Aorta (tissue), 5 donors: ENCODE measurements at regions not wholly inside any gene's neighbourhood (a gene's known extent, or its start where the extent isn't known, plus 50 kb on each side); places are given as distances from the start of the nearest gene placed in this dataset.

Source experiments
- ATAC-seq: fragments of 200-7000 bp; cut with Tn5 transposase; one replicate; pipeline ENCODE4 v1.9.1; 2022; ENCODE audit warnings: moderate library complexity; ENCODE audit not compliant: low FRiP score
- DNase-seq, 2 donors: peaks; one replicate each; pipeline ENCODE4 v3.0.0-alpha.2; 2020
- H3K27ac ChIP-seq, 2 donors: one replicate each; pipeline ENCODE4 v1.5.1; 2013; ENCODE audit warnings: low read length in 2 of 2, mild to moderate bottlenecking in 2 of 2, moderate library complexity in 2 of 2, control low read depth in 1 of 2, inconsistent platforms in 1 of 2, low read depth in 1 of 2
- H3K27me3 ChIP-seq, 2 donors: one replicate each; pipeline ENCODE4 v1.6.1; 2013; ENCODE audit warnings: control low read depth in 1 of 2, low read length in 1 of 2, mild to moderate bottlenecking in 1 of 2, moderate library complexity in 1 of 2; ENCODE audit not compliant: insufficient read depth in 2 of 2, control insufficient read depth in 1 of 2
- H3K36me3 ChIP-seq, 2 donors: one replicate each; pipeline ENCODE4 v1.6.1; 2013; ENCODE audit warnings: control low read depth in 1 of 2, low read length in 1 of 2, mild to moderate bottlenecking in 1 of 2; ENCODE audit not compliant: insufficient read depth in 2 of 2, control insufficient read depth in 1 of 2
- H3K4me1 ChIP-seq, 2 donors: one replicate each; pipeline ENCODE4 v1.6.1; 2013; ENCODE audit warnings: low read length in 2 of 2, control low read depth in 1 of 2, mild to moderate bottlenecking in 1 of 2, moderate library complexity in 1 of 2; ENCODE audit not compliant: insufficient read depth in 2 of 2, control insufficient read depth in 1 of 2
- H3K4me3 ChIP-seq, 2 donors: one replicate each; pipeline ENCODE4 v1.5.1; 2013; ENCODE audit warnings: low read length in 2 of 2, control low read depth in 1 of 2, mild to moderate bottlenecking in 1 of 2
- H3K9me3 ChIP-seq: one replicate; pipeline ENCODE4 v1.6.1; 2013; ENCODE audit warnings: mild to moderate bottlenecking, low read length; ENCODE audit not compliant: control insufficient read depth
- WGBS, 2 donors: extraction: QIAGEN DNeasy Blood & Tissue Kit; methylation state at CpG; one replicate each; pipeline ENCODE4 v1.1.7; 2013; 5-methylcytosine and 5-hydroxymethylcytosine counted together
- intact Hi-C, 2 donors: fragments of 100-400 bp; cut with DNase I; formaldehyde crosslinking; loops; one replicate each; pipeline versions ENCODE4 v1.14.2 to v1.15.0; 2022
- donor health status: healthy with polysubstance abuse.
- donor health status: Bipolar disorder and iron deficiency.
- donor health status: DM: no; HTN: no; CAD: no.
- donor health status: DM: no; HTN: no; CAD: no.
- donor health status: DM: yes; HTN: yes; CAD: no.

- H3K9me3 ChIP-seq, result no peaks in the 10 kb centered on the region
- DNase-seq (no peak), ATAC-seq (no peak)
- H3K27me3 ChIP-seq, result no peaks in the 10 kb centered on the region
- no peak overlapping the region for H3K27ac ChIP-seq
- intact Hi-C loops, result no loop called here
- no peaks in the 10 kb centered on the region for H3K4me1 ChIP-seq
- 77 to 89% methylated on average over 3 of the region's 3 CpGs for WGBS, 2 donors
- no peak overlapping the region for H3K4me3 ChIP-seq
- H3K36me3 ChIP-seq, result no peaks in the 10 kb centered on the region
These were observed 175.8 kb upstream of the VGLL2 start for GRCh38 chr6:117089604-117090003.

- Histone ChIP-seq H3K27me3 (no peaks in the 10 kb centered on the region), H3K36me3 (no peaks in the 10 kb centered on the region), H3K4me1 (no peaks in the 10 kb centered on the region), H3K9me3 (no peaks in the 10 kb centered on the region), H3K4me3 (no peak overlapping the region), H3K27ac (no peak overlapping the region)
- ATAC-seq (no peak), DNase-seq (no peak)
- intact Hi-C loops, result no loop called here
- WGBS, 2 donors, result 40 to 59% methylated on average over 1 of the region's 1 CpG
These were observed 155.2 kb upstream of the VGLL2 start for GRCh38 chr6:117110146-117110545.

GRCh38 chr6:117110737-117111136 is 154.6 kb upstream of the VGLL2 start:
- intact Hi-C loops, result no loop called here
- Histone ChIP-seq H3K27me3 (no peaks in the 10 kb centered on the region), H3K9me3 (no peaks in the 10 kb centered on the region), H3K27ac (no peak overlapping the region), H3K4me3 (no peak overlapping the region), H3K36me3 (no peaks in the 10 kb centered on the region), H3K4me1 (no peaks in the 10 kb centered on the region)
- DNase-seq (no peak), ATAC-seq (no peak)
- 93% methylated on average over 5 of the region's 5 CpGs for WGBS, 2 donors

DNA sequence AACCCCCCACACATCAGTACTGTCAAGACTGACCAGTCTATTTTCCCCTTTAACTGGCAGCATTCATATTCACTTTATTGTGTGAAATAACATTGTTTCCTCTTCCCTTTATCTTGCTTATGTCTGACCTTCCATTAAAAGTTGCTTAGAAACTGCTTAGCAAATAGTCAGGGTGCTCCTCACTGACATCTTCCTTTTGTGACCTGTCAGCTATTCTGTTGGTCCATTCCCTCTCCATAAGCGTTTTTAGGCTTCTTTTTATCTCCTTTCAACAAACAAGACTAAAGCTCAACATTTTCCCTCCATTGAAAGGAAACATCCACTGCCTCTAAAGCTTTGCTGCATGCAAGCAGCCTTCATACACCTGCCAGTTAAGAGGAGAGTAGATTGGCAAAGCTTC is 147.7 kb upstream of the VGLL2 start:
- WGBS, 2 donors, result 28 to 34% methylated on average over 1 of the region's 1 CpG
- no peaks in the 10 kb centered on the region for H3K4me1 ChIP-seq
- H3K27me3 ChIP-seq, result no peaks in the 10 kb centered on the region
- H3K9me3 ChIP-seq, result no peaks in the 10 kb centered on the region
- H3K4me3 ChIP-seq, result no peak overlapping the region
- no peak for ATAC-seq
- no peaks in the 10 kb centered on the region for H3K36me3 ChIP-seq
- H3K27ac ChIP-seq, result no peak overlapping the region
- intact Hi-C loops, result no loop called here
- DNase-seq, result no peak

DNA sequence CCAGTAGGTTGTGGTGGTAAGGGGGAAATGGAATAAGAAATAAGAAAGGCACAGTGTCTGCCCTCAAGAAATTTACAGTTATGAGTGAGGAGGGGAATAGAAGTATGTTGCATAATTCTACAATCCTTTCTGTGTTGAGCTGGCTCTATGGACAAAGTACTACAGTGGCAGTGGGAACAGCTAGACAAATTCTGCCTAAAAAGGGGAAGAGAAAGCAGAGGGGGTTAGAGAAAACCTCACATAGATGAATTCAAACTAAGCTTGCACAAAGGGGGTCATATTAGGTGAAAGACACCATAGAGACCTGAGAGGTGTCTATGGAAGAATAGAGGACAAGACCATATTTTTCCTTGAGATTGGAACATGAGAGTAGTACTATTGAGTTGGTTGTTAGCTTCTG is 146.9 kb upstream of the VGLL2 start:
- ATAC-seq (no peak), DNase-seq (no peak)
- Histone ChIP-seq H3K27ac (no peak overlapping the region), H3K36me3 (no peaks in the 10 kb centered on the region), H3K27me3 (no peaks in the 10 kb centered on the region), H3K4me1 (no peaks in the 10 kb centered on the region), H3K4me3 (no peak overlapping the region), H3K9me3 (no peaks in the 10 kb centered on the region)
- intact Hi-C loops, result no loop called here

GRCh38 chr6:117126213-117126612 is 139.1 kb upstream of the VGLL2 start:
- Histone ChIP-seq H3K27me3 (no peaks in the 10 kb centered on the region), H3K9me3 (no peaks in the 10 kb centered on the region), H3K4me3 (no peak overlapping the region), H3K4me1 (no peaks in the 10 kb centered on the region), H3K36me3 (no peaks in the 10 kb centered on the region), H3K27ac (no peak overlapping the region)
- intact Hi-C loops, result no loop called here
- no peak for ATAC-seq
- 76 to 77% methylated on average over 1 of the region's 1 CpG for whole genome bisulfite sequencing, 2 donors
- DNase-seq, result no peak

GRCh38 chr6:117128052-117128451 is 137.3 kb upstream of the VGLL2 start:
- no peaks in the 10 kb centered on the region for H3K4me1 ChIP-seq
- no peak for DNase-seq
- H3K27ac ChIP-seq, result no peak overlapping the region
- H3K4me3 ChIP-seq, result no peak overlapping the region
- H3K9me3 ChIP-seq, result no peaks in the 10 kb centered on the region
- no peak for ATAC-seq
- no peaks in the 10 kb centered on the region for H3K36me3 ChIP-seq
- WGBS, 2 donors, result 87 to 92% methylated on average over 1 of the region's 1 CpG
- no peaks in the 10 kb centered on the region for H3K27me3 ChIP-seq
- intact Hi-C loops, result no loop called here

DNA sequence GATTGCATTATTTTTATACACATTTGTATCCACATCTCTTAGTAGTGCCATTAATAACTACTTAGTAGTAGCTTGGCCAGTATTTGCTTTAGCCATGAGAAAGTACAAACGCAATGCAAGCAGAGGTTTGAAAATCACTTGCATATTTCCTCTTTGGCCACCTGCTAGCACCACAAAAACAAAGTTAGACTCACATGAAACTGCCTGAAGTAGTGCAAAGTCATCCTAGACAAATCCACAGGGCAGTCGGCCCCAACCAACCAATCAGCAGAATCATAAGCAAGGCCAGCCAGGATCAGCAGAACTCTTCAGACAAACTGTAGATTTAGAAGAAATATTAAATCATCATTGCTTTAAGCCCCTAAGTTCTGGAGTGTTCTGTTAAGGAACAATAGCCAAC is 135.2 kb upstream of the VGLL2 start:
- intact Hi-C loops, result no loop called here
- no peak overlapping the region for H3K27ac ChIP-seq
- WGBS, 2 donors, result 67% methylated on average over 2 of the region's 2 CpGs
- ATAC-seq (no peak), DNase-seq (no peak)
- H3K4me1 ChIP-seq, result no peaks in the 10 kb centered on the region
- H3K4me3 ChIP-seq, result no peak overlapping the region
- no peaks in the 10 kb centered on the region for H3K27me3 ChIP-seq
- H3K36me3 ChIP-seq, result no peaks in the 10 kb centered on the region
- H3K9me3 ChIP-seq, result no peaks in the 10 kb centered on the region

GRCh38 chr6:117136702-117137101 is 128.7 kb upstream of the VGLL2 start:
- H3K36me3 ChIP-seq, result no peaks in the 10 kb centered on the region
- H3K4me1 ChIP-seq, result peaks cover 2 to 3% of the 10 kb centered on the region in 2 donors
- no peak overlapping the region for H3K4me3 ChIP-seq
- no peaks in the 10 kb centered on the region for H3K27me3 ChIP-seq
- WGBS, 2 donors, result 81 to 94% methylated on average over 1 of the region's 1 CpG
- intact Hi-C loops, result no loop called here
- DNase-seq (no peak), ATAC-seq (no peak)
- H3K27ac ChIP-seq, result no peak overlapping the region
- no peaks in the 10 kb centered on the region for H3K9me3 ChIP-seq
